ENCODE measurements at regions not wholly inside any gene's neighbourhood (a gene's known extent, or its start where the extent isn't known, plus 50 kb on each side); places are given as distances from the start of the nearest gene placed in this dataset.
A peak's percentile ranks its signal among the peaks of the same experiment; 100 is the strongest.
"Not testable (repeated sequence)": the region's sequence is repeated elsewhere in the genome, so short reads cannot be mapped to it uniquely, and the experiment has no call there.

GRCh38 chr6:119830494-119831295 is 481.1 kb upstream of the MAN1A1 start:
- DNase-seq (ENCODE audit: low spot score) (no peak), ATAC-seq (peak; percentile 65)
- ChIA-PET CTCF (interaction anchor here (0.8 kb wide), 1 partner anchor 701 kb away, joined by 3 read pairs; no protein-coding TSS in a partner anchor), POLR2A (no interaction called here)
- no peak overlapping the region for H3K27ac Mint-ChIP-seq
- peaks cover 12% of the 10 kb centered on the region for H3K4me1 Mint-ChIP-seq
- TF ChIP-seq ELF4 (CRISPR knock-in tag; IDR thresholded peaks at IDR 0.05; ENCODE audit: low read depth) (no peak), EMX1 (CRISPR knock-in tag; IDR thresholded peaks at IDR 0.05) (no peak), GRHL2 (CRISPR knock-in tag; IDR thresholded peaks at IDR 0.05; ENCODE audit: insufficient replicate concordance, severe bottlenecking) (no peak)
- H3K27me3 Mint-ChIP-seq (ENCODE audit: low read depth), result no peaks in the 10 kb centered on the region
- no peaks in the 10 kb centered on the region for H3K36me3 Mint-ChIP-seq
- H3K4me3 Mint-ChIP-seq, result no peak overlapping the region
- peaks cover 17% of the 10 kb centered on the region for H3K9me3 Mint-ChIP-seq

- ChIA-PET POLR2A (no interaction called here), CTCF (interaction anchor here (0.8 kb wide), 1 partner anchor 701 kb away, joined by 3 read pairs; no protein-coding TSS in a partner anchor)
- no peaks in the 10 kb centered on the region for H3K36me3 Mint-ChIP-seq
- H3K4me1 Mint-ChIP-seq, result peaks cover 12% of the 10 kb centered on the region
- TF ChIP-seq ATF2 (CRISPR knock-in tag; IDR thresholded peaks at IDR 0.05; ENCODE audit: borderline replicate concordance, low read depth), result no peak
- no peak for TF ChIP-seq PREB (CRISPR knock-in tag; IDR thresholded peaks at IDR 0.05; ENCODE audit: borderline replicate concordance)
- no peak for TF ChIP-seq NFATC4 (CRISPR knock-in tag; IDR thresholded peaks at IDR 0.05)
- no peak for TF ChIP-seq TEAD1 (CRISPR knock-in tag; IDR thresholded peaks at IDR 0.05)
- no peak for TF ChIP-seq ZNF281 (CRISPR knock-in tag; IDR thresholded peaks at IDR 0.05)
- no peak for TF ChIP-seq OVOL2 (CRISPR knock-in tag; IDR thresholded peaks at IDR 0.05; ENCODE audit: borderline replicate concordance)
- TF ChIP-seq ZNF532 (CRISPR knock-in tag; IDR thresholded peaks at IDR 0.05; ENCODE audit: borderline replicate concordance), result no peak
- no peak for TF ChIP-seq FOXK1 (CRISPR knock-in tag; IDR thresholded peaks at IDR 0.05)
- TF ChIP-seq ETV6 (CRISPR knock-in tag; IDR thresholded peaks at IDR 0.05), result no peak
- TF ChIP-seq FOXJ3 (CRISPR knock-in tag; IDR thresholded peaks at IDR 0.05; ENCODE audit: borderline replicate concordance), result no peak
- TF ChIP-seq PRRX2 (CRISPR knock-in tag; IDR thresholded peaks at IDR 0.05), result no peak
- no peak for TF ChIP-seq NFE2L1 (CRISPR knock-in tag; IDR thresholded peaks at IDR 0.05)
- TF ChIP-seq CTCF (IDR thresholded peaks at IDR 0.05), result no peak
- TF ChIP-seq ZNF232 (CRISPR knock-in tag; IDR thresholded peaks at IDR 0.05), result no peak
- no peak for TF ChIP-seq IRF1 (CRISPR knock-in tag; IDR thresholded peaks at IDR 0.05)
- no peak for TF ChIP-seq ZBTB21 (CRISPR knock-in tag; IDR thresholded peaks at IDR 0.05; ENCODE audit: borderline replicate concordance)
- no peak for TF ChIP-seq TEAD4 (CRISPR knock-in tag; IDR thresholded peaks at IDR 0.05)
- peak; percentile 51 for ATAC-seq
- H3K9me3 Mint-ChIP-seq, result peaks cover 17% of the 10 kb centered on the region
- H3K27ac Mint-ChIP-seq, result no peak overlapping the region
- no peak for DNase-seq (ENCODE audit: low spot score)
- H3K4me3 Mint-ChIP-seq, result no peak overlapping the region
- H3K27me3 Mint-ChIP-seq (ENCODE audit: low read depth), result no peaks in the 10 kb centered on the region
Measured at GRCh38 chr6:119830069-119830468, 480.5 kb upstream of the MAN1A1 start.

- H3K36me3 Mint-ChIP-seq; POLR2A ChIA-PET; H3K4me3 Mint-ChIP-seq; DNase-seq (ENCODE audit: low spot score); CTCF ChIA-PET; ATAC-seq; H3K27me3 Mint-ChIP-seq (ENCODE audit: low read depth): not testable (repeated sequence)
- H3K27ac Mint-ChIP-seq, result peak overlapping the region; percentile 31; the same call in 1 of the 2 replicates
- H3K4me1 Mint-ChIP-seq, result peaks cover 12% of the 10 kb centered on the region
- H3K9me3 Mint-ChIP-seq, result peaks cover 17% of the 10 kb centered on the region
Measured at GRCh38 chr6:119829499-119829898, 479.9 kb upstream of the MAN1A1 start.
